ENCODE measurements at regions not wholly inside any gene's neighbourhood (a gene's known extent, or its start where the extent isn't known, plus 50 kb on each side); places are given as distances from the start of the nearest gene placed in this dataset.

DNA sequence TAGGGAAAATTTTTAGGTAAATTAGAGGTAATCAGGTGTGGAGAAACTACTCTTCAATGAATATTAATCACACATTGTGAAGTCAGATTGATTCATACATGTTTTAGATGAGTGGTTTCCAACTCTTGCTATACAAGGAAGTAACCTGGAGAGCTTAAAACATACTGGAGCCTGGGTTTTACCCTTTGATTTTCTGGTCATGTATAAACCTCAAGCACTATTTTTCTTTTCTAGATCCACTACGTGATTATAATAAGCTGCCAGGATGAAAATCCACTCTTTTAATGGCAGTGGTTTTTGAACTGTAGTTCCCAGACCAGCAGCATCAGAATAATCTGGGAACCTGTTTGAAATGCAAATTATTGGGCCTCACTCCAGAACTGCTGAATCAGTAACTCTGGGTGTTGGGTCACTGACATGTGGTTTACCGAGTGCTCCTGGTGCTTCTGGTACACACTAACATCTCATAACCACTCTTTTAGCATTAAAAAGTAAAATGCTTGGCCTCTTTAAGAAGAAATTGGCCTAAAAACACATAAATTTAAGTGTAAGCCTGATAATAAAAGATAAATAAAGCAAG is 63.4 kb downstream of the DCAF12L1 start:
- no peak for DNase-seq

DNA sequence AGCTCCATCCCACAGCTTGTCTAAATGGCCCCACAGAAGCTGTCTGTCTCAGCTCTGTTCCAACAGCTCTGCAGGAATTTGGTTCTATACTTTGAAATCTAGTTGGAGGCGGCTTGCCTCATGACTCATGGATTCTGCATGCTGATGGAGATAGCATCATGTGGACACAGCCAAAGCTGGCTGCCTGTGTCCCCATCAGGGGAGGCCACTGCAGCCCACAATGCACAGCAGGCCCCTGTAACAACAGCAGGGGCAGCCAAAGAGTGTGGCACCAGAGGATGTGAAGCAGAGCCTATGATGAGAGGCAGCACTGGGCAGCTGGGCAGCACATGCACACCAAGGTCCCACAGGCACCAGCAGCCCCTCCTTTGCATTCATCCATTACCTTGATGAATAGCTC is 67.2 kb downstream of the DCAF12L1 start:
- no peak for DNase-seq

DNA sequence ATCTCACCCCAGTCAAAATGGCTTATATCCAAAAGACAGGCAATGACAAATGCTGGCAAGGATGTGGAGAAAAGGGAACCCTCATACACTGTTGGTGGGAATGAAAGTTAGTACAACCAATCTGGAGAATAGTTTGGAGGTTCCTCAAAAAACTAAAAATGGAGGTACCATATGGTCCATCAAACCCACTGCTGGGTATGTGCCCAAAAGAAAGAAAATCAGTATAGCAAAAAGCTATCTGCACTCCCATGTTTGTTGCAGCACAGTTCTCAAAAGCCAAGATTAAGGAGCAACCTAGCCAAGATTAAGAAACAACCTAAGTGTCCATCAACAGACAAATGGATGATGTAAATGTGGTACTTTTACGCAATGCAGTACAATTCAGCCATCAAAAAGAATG is 70.7 kb downstream of the DCAF12L1 start:
- DNase-seq: no peak

DNA sequence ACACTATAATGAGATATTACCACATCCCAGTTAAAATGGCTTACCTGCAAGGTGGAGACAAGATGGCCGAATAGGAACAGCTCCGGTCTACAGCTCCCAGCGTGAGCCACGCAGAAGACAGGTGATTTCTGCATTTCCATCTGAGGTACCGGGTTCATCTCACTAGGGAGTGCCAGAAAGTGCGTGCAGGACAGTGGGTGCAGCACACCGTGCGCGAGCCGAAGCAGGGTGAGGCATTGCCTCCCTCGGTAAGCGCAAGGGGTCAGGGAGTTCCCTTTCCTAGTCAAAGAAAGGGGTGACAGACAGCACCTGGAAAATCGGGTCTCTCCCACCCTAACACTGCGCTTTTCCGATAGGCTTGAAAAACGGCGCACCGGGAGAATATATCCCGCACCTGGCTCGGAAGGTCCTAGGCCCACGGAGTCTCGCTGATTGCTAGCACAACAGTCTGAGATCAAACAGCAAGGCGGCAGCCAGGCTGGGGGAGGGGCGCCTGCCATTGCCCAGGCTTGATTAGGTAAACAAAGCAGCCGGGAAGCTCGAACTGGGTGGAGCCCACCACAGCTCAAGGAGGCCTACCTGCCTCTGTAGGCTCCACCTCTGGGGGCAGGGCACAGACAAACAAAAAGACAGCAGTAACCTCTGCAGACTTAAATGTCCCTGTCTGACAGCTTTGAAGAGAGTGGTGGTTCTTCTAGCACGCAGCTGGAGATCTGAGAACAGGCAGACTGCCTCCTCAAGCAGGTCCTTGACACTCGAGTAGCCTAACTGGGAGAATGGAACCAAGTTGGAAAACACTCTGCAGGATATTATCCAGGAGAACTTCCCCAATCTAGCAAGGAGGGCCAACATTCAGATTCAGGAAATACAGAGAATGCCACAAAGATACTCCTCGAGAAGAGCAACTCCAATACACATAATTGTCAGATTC is 92.5 kb downstream of the DCAF12L1 start:
- DNase-seq: peak; percentile 1

DNA sequence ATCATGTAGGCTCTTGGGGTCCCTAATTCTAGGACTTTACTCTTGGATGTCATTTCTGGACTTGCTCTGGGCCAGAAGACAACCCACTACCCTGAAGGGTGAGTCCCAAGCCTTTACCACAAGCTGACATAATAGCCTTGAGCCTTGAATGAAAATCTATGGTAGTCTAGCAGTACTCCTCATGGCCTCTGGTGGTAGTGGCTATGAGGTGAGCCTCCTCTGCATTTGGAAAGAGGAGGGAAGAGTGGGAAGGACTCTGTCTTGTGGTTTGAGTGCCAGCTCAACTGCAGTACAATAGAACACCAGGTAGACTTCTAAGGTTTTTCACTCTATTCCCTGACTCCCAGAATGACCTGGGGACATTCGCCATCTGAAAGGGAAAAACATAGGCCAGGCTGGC is 96.5 kb downstream of the DCAF12L1 start:
- no peak for DNase-seq

DNA sequence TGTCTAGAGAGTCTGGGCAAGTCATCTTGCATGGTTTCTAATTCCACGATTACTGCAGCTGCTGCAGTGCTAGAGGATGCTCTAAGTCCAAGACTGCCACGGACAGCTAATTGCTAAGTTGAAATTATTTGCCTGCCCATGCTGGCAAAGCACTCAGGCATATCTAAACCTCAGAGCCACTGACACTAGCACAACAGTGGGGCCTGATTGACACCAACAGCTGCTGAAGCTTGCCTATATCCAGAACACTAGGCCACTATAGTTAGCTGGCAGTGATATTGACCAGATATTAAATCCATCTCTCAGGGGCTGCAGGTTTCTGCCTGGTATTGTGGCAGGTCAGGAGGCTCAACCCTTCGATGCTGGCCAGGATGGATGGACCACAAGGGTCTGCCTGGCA is 103.9 kb downstream of the DCAF12L1 start:
- no peak for DNase-seq
